ENCODE measurements at regions not wholly inside any gene's neighbourhood (a gene's known extent, or its start where the extent isn't known, plus 50 kb on each side); places are given as distances from the start of the nearest gene placed in this dataset.

DNA sequence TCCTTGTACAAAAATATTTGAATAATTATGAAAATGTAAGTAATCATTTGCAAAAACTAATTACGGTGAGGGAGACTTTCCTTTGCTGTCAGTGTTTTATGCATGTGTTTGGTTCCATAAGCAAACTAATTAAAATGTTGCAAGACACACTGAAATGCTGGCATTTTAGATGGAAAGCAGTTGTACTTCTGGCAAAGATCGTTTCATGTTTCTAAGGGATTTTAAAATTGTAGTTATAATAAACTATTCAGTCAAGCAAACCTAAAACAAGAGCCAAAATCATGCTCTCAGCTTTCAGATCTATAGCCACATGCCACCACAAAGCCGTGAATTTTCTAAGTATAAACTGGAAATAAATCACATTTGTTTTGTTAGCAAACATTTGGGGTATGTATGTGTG lies 240.1 kb upstream of the ZNF385D start:
- TF ChIP-seq, protein P1, sequence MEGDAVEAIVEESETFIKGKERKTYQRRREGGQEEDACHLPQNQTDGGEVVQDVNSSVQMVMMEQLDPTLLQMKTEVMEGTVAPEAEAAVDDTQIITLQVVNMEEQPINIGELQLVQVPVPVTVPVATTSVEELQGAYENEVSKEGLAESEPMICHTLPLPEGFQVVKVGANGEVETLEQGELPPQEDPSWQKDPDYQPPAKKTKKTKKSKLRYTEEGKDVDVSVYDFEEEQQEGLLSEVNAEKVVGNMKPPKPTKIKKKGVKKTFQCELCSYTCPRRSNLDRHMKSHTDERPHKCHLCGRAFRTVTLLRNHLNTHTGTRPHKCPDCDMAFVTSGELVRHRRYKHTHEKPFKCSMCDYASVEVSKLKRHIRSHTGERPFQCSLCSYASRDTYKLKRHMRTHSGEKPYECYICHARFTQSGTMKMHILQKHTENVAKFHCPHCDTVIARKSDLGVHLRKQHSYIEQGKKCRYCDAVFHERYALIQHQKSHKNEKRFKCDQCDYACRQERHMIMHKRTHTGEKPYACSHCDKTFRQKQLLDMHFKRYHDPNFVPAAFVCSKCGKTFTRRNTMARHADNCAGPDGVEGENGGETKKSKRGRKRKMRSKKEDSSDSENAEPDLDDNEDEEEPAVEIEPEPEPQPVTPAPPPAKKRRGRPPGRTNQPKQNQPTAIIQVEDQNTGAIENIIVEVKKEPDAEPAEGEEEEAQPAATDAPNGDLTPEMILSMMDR (IDR thresholded peaks at IDR 0.05): no peak
- Histone ChIP-seq H3K4me3 (no peak overlapping the region), H3K36me3 (no peaks in the 10 kb centered on the region), H3K4me1 (ENCODE audit: control insufficient read depth in 1 of 2, low read depth in 2 of 2) (no peaks in the 10 kb centered on the region), H3K27me3 (replicated peaks; ENCODE audit: insufficient read depth) (no peaks in the 10 kb centered on the region), H3K9me3 (no peaks in the 10 kb centered on the region), H3K27ac (no peak overlapping the region)
- no peak for DNase-seq (ENCODE audit: low spot score)
- no peak for ATAC-seq (ENCODE audit: insufficient number of reproducible peaks, low FRiP score, low read depth)

DNA sequence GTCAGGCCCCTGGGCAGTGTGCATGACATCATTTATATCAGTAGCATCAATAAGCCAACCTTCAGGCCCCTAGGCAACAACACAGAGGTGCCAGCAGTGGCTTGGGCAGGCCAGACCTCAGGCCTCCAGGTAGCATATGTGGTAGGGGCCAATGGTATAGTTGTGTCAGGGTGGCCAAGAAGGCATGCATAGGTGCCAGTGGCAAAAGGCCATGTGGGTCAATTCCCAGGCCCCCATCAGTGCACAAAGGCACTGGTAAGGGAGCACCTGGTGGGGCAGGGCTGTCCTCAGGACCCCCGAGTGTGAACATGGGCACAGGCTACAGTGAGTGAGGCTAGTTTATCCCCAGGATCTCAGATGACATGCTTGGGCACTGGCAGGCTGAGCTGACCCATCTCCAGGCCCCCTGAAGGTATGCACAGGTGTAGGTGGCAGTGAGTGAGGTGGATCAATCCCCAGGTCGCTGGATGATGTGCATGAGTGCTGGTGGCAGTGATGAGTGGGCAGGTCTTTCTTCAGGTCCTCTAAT lies 244.1 kb upstream of the ZNF385D start:
- no peak for ATAC-seq (ENCODE audit: insufficient number of reproducible peaks, low FRiP score, low read depth)

DNA sequence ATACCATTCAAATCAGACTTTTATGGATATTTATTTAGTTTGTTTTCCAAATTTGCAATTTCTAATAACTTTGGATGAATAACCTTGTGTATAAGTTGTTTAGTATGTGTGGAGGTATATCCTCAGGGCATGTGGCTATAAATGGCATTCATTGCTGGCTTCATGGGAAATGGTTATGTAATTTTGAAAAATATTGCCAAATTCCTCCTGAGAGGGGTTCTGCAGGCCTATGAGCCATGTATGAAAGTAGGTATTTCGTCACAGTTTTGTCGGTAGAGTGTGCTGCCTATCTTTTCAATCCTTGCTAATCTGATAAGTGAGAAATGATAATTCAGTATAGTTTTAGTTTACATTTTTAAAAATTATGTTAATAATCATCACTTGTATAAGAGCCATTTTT lies 256.4 kb upstream of the ZNF385D start:
- ATAC-seq (ENCODE audit: insufficient number of reproducible peaks, low FRiP score, low read depth) (no peak), DNase-seq (ENCODE audit: low spot score) (no peak)
- no peaks in the 10 kb centered on the region for H3K27me3 ChIP-seq (replicated peaks; ENCODE audit: insufficient read depth)
- H3K4me3 ChIP-seq: no peak overlapping the region
- no peaks in the 10 kb centered on the region for H3K36me3 ChIP-seq
- H3K4me1 ChIP-seq (ENCODE audit: control insufficient read depth in 1 of 2, low read depth in 2 of 2): no peaks in the 10 kb centered on the region
- no peak overlapping the region for H3K27ac ChIP-seq
- TF ChIP-seq, protein P1 (IDR thresholded peaks at IDR 0.05): no peak
- H3K9me3 ChIP-seq: no peaks in the 10 kb centered on the region

More for the DNA sequence above, 244.1 kb upstream of the ZNF385D start:
- Histone ChIP-seq H3K27me3 (replicated peaks; ENCODE audit: insufficient read depth) (no peaks in the 10 kb centered on the region), H3K4me1 (ENCODE audit: control insufficient read depth in 1 of 2, low read depth in 2 of 2) (no peaks in the 10 kb centered on the region), H3K27ac (no peak overlapping the region), H3K36me3 (no peaks in the 10 kb centered on the region), H3K9me3 (no peaks in the 10 kb centered on the region), H3K4me3 (no peak overlapping the region)
- TF ChIP-seq, protein P1 (IDR thresholded peaks at IDR 0.05): no peak
- no peak for DNase-seq (ENCODE audit: low spot score)

DNA sequence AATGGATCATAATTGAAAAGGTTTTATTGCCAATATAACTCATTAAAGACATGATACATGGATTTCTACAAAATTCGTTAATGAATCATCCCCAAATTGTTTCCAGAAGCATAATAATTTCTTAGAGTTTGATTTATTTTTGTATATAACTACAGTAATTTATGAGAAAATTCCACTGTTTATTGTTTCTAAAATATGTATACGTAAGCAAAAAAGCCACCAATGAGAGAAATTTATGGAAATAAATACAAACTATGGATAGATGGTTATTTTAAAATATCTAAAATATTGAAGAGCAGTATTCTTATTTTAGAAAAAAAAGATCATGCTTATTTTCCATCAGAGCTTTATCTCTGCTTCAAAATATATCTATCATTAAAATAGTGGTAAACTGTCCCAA lies 260.0 kb upstream of the ZNF385D start:
- no peaks in the 10 kb centered on the region for H3K4me1 ChIP-seq (ENCODE audit: control insufficient read depth in 1 of 2, low read depth in 2 of 2)
- H3K27me3 ChIP-seq (replicated peaks; ENCODE audit: insufficient read depth): no peaks in the 10 kb centered on the region
- no peak overlapping the region for H3K27ac ChIP-seq
- H3K9me3 ChIP-seq: no peaks in the 10 kb centered on the region
- ATAC-seq (ENCODE audit: insufficient number of reproducible peaks, low FRiP score, low read depth) (no peak), DNase-seq (ENCODE audit: low spot score) (no peak)
- H3K4me3 ChIP-seq: no peak overlapping the region
- no peaks in the 10 kb centered on the region for H3K36me3 ChIP-seq
- TF ChIP-seq, protein P1 (IDR thresholded peaks at IDR 0.05): no peak

DNA sequence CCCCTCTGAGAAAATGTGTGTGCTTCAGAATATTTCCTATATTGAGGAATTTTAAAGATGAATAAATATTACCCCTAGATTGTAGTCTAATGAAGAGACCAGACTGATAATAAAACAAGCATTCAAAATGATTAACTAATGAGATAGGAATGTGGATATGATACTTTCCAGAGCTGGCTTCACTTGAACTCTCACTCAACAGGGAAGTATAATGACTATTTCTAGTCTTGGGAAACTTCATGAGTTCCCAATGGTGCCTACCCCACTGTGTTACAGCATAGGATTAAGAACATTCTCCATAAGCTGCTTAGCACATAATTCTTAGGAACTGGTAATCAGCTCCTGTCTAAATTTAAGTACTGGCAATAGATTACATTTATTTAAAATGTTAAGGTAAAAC lies 261.5 kb upstream of the ZNF385D start:
- TF ChIP-seq, protein P1 (IDR thresholded peaks at IDR 0.05): no peak
- Histone ChIP-seq H3K4me3 (no peak overlapping the region), H3K36me3 (no peaks in the 10 kb centered on the region), H3K9me3 (no peaks in the 10 kb centered on the region), H3K27me3 (replicated peaks; ENCODE audit: insufficient read depth) (no peaks in the 10 kb centered on the region), H3K27ac (no peak overlapping the region), H3K4me1 (ENCODE audit: control insufficient read depth in 1 of 2, low read depth in 2 of 2) (no peaks in the 10 kb centered on the region)
- no peak for ATAC-seq (ENCODE audit: insufficient number of reproducible peaks, low FRiP score, low read depth)
- no peak for DNase-seq (ENCODE audit: low spot score)

All from thoracic aorta (tissue), 2 donors.